ENCODE measurements at regions not wholly inside any gene's neighbourhood (a gene's known extent, or its start where the extent isn't known, plus 50 kb on each side); places are given as distances from the start of the nearest gene placed in this dataset.

GRCh38 chr9:109935406-109936087, 155.5 kb downstream of the PALM2AKAP2 start:
- TF ChIP-seq CTCF (IDR thresholded peaks at IDR 0.05) (no peak), EZH2 (IDR thresholded peaks at IDR 0.05; ENCODE audit: borderline replicate concordance, insufficient read depth, low read depth, low read length, poor library complexity, severe bottlenecking) (no peak)

Data from B cell (primary cell).